ENCODE measurements at regions not wholly inside any gene's neighbourhood (a gene's known extent, or its start where the extent isn't known, plus 50 kb on each side); places are given as distances from the start of the nearest gene placed in this dataset.
"Not testable (repeated sequence)": the region's sequence is repeated elsewhere in the genome, so short reads cannot be mapped to it uniquely, and the experiment has no call there.

- DNase-seq, result no peak
Observed at GRCh38 chr5:85556464-85556863, 1061.3 kb upstream of the COX7C start.

- DNase-seq, result no peak
Observed at GRCh38 chr5:85576666-85577065, 1041.1 kb upstream of the COX7C start.

- not testable (repeated sequence) for DNase-seq
Observed at GRCh38 chr5:85587806-85588205, 1029.9 kb upstream of the COX7C start.

- DNase-seq, result not testable (repeated sequence)
Observed at GRCh38 chr5:85588268-85588667, 1029.5 kb upstream of the COX7C start.

- no peak for DNase-seq
Observed at GRCh38 chr5:85590764-85591163, 1027.0 kb upstream of the COX7C start.

GRCh38 chr5:85591311-85591710 is 1026.4 kb upstream of the COX7C start:
- no peak for DNase-seq

- DNase-seq, result no peak
Observed at GRCh38 chr5:85602843-85603242, 1014.9 kb upstream of the COX7C start.

GRCh38 chr5:85604378-85604777 is 1013.4 kb upstream of the COX7C start:
- no peak for DNase-seq

- DNase-seq, result no peak
Observed at GRCh38 chr5:85604786-85605185, 1013.0 kb upstream of the COX7C start.

GRCh38 chr5:85605381-85605780 is 1012.4 kb upstream of the COX7C start:
- DNase-seq, result no peak

- DNase-seq, result no peak
Observed at GRCh38 chr5:85614489-85614888, 1003.3 kb upstream of the COX7C start.

- no peak for DNase-seq
Observed at GRCh38 chr5:85621668-85622067, 996.1 kb upstream of the COX7C start.

- no peak for DNase-seq
Observed at GRCh38 chr5:85628153-85628552, 989.6 kb upstream of the COX7C start.

GRCh38 chr5:85638495-85639125 is 979.1 kb upstream of the COX7C start:
- DNase-seq, result not testable (repeated sequence)

- DNase-seq, result no peak
Observed at GRCh38 chr5:85646036-85646435, 971.7 kb upstream of the COX7C start.

- DNase-seq, result no peak
Observed at GRCh38 chr5:85646641-85647040, 971.1 kb upstream of the COX7C start.

GRCh38 chr5:85647349-85648127 is 970.2 kb upstream of the COX7C start:
- no peak for DNase-seq

GRCh38 chr5:85648495-85648894 is 969.2 kb upstream of the COX7C start:
- DNase-seq, result no peak

GRCh38 chr5:85651731-85652130 is 966.0 kb upstream of the COX7C start:
- DNase-seq, result no peak

GRCh38 chr5:85654144-85654543 is 963.6 kb upstream of the COX7C start:
- not testable (repeated sequence) for DNase-seq

GRCh38 chr5:85656050-85656449 is 961.7 kb upstream of the COX7C start:
- DNase-seq, result no peak

GRCh38 chr5:85657328-85657727 is 960.4 kb upstream of the COX7C start:
- not testable (repeated sequence) for DNase-seq

- not testable (repeated sequence) for DNase-seq
Observed at GRCh38 chr5:85662969-85663707, 954.6 kb upstream of the COX7C start.

- no peak for DNase-seq
Observed at GRCh38 chr5:85663708-85664031, 954.1 kb upstream of the COX7C start.
